SK-N-SH treated with all-trans-retinoic acid at 6 μM for 48 hours (cell line): ENCODE measurements at regions not wholly inside any gene's neighbourhood (a gene's known extent, or its start where the extent isn't known, plus 50 kb on each side); places are given as distances from the start of the nearest gene placed in this dataset.

ENCODE experiments used
- ATAC-seq: fragments of 200-7000 bp; cut with Tn5 transposase; 3 replicates; pipeline ENCODE4 v1.9.1; 2020; ENCODE audit warnings: mild to moderate bottlenecking, moderate library complexity
- ARNTL ChIP-seq: fragments of 450-650 bp; formaldehyde crosslinking; IDR thresholded peaks from 2 replicates; pipeline ENCODE4 v1.5.0; 2020; ENCODE audit warnings: low read depth, mild to moderate bottlenecking, moderate library complexity, borderline replicate concordance
- BACH2 ChIP-seq: fragments of 250-450 bp; sonication (Bioruptor Pico); IDR thresholded peaks from 2 replicates; pipeline ENCODE4 v1.9.0; 2021; ENCODE audit warnings: mild to moderate bottlenecking, borderline replicate concordance
- CREB5 ChIP-seq: fragments of 250-450 bp; sonication (Bioruptor Pico); IDR thresholded peaks from 2 replicates; pipeline ENCODE4 v1.5.1; 2020; ENCODE audit warnings: low read depth, mild to moderate bottlenecking, moderate library complexity
- CSDC2 ChIP-seq: fragments of 250-450 bp; sonication (Bioruptor Pico); IDR thresholded peaks from 2 replicates; pipeline ENCODE4 v1.5.0; 2020; ENCODE audit warnings: mild to moderate bottlenecking, moderate library complexity
- CSRNP3 ChIP-seq: fragments of 250-450 bp; sonication (Bioruptor Pico); IDR thresholded peaks from 2 replicates; pipeline ENCODE4 v1.5.1; 2021; ENCODE audit warnings: mild to moderate bottlenecking, moderate library complexity
- ESRRG ChIP-seq: fragments of 250-450 bp; sonication (Bioruptor Pico); IDR thresholded peaks from 2 replicates; pipeline ENCODE4 v1.6.1; 2021; ENCODE audit warnings: mild to moderate bottlenecking
- GLIS3 ChIP-seq: fragments of 250-450 bp; sonication (Bioruptor Pico); IDR thresholded peaks from 2 replicates; pipeline ENCODE4 v1.5.0; 2020; ENCODE audit warnings: mild to moderate bottlenecking, moderate library complexity
- ISL1 ChIP-seq: fragments of 250-450 bp; sonication (Bioruptor Pico); IDR thresholded peaks from 2 replicates; pipeline ENCODE4 v2.1.2; 2022; ENCODE audit warnings: mild to moderate bottlenecking, moderate library complexity
- OSR1 ChIP-seq: fragments of 250-450 bp; sonication (Bioruptor Pico); IDR thresholded peaks from 2 replicates; pipeline ENCODE4 v1.8.0; 2022; ENCODE audit warnings: moderate library complexity, mild to moderate bottlenecking, inconsistent platforms
- PATZ1 ChIP-seq: fragments of 250-450 bp; sonication (Bioruptor Pico); IDR thresholded peaks from 2 replicates; pipeline ENCODE4 v1.8.0; 2020; ENCODE audit warnings: mild to moderate bottlenecking, moderate library complexity, borderline replicate concordance
- POU6F1 ChIP-seq: fragments of 250-450 bp; sonication (Bioruptor Pico); IDR thresholded peaks from 2 replicates; pipeline ENCODE4 v1.8.0; 2021; ENCODE audit warnings: low read depth, mild to moderate bottlenecking, moderate library complexity, borderline replicate concordance
- PPARA ChIP-seq: fragments of 250-450 bp; sonication (Bioruptor Pico); IDR thresholded peaks from 2 replicates; pipeline ENCODE4 v1.5.0; 2020; ENCODE audit warnings: mild to moderate bottlenecking, borderline replicate concordance
- RARB ChIP-seq: fragments of 250-450 bp; sonication (Bioruptor Pico); IDR thresholded peaks from 2 replicates; pipeline ENCODE4 v1.8.0; 2021; ENCODE audit warnings: mild to moderate bottlenecking, moderate library complexity
- SNAI2 ChIP-seq: fragments of 250-450 bp; sonication (Bioruptor Pico); IDR thresholded peaks from 2 replicates; pipeline ENCODE4 v1.5.0; 2020; ENCODE audit warnings: mild to moderate bottlenecking, moderate library complexity
- TCF4 ChIP-seq: fragments of 250-450 bp; sonication (Bioruptor Pico); IDR thresholded peaks from 2 replicates; pipeline ENCODE4 v1.8.0; 2021; ENCODE audit warnings: mild to moderate bottlenecking, moderate library complexity, borderline replicate concordance
- TOX ChIP-seq: fragments of 250-450 bp; sonication (Bioruptor Pico); IDR thresholded peaks from 2 replicates; pipeline ENCODE4 v1.8.0; 2021; ENCODE audit warnings: mild to moderate bottlenecking, moderate library complexity, borderline replicate concordance
- TSHZ2 ChIP-seq: fragments of 250-450 bp; sonication (Bioruptor Pico); IDR thresholded peaks from 2 replicates; pipeline ENCODE4 v1.5.0; 2020; ENCODE audit warnings: mild to moderate bottlenecking, moderate library complexity
- ZC3H10 ChIP-seq: fragments of 250-450 bp; sonication (Bioruptor Pico); IDR thresholded peaks from 2 replicates; pipeline ENCODE4 v1.5.1; 2021; ENCODE audit warnings: mild to moderate bottlenecking, moderate library complexity
- ZFP3 ChIP-seq: fragments of 250-450 bp; sonication (Bioruptor Pico); IDR thresholded peaks from 2 replicates; pipeline ENCODE4 v1.5.0; 2020; ENCODE audit warnings: mild to moderate bottlenecking, moderate library complexity
- ZFP30 ChIP-seq: fragments of 450-650 bp; formaldehyde crosslinking; IDR thresholded peaks from 2 replicates; pipeline ENCODE4 v1.5.0; 2022; ENCODE audit warnings: mild to moderate bottlenecking, moderate library complexity
- ZNF565 ChIP-seq: fragments of 450-650 bp; formaldehyde crosslinking; conservative IDR thresholded peaks from 2 replicates; pipeline ENCODE4 v1.5.0; 2020; ENCODE audit warnings: low read depth, mild to moderate bottlenecking, moderate library complexity
- ZNF70 ChIP-seq: fragments of 450-650 bp; formaldehyde crosslinking; IDR thresholded peaks from 2 replicates; pipeline ENCODE4 v1.5.0; 2020; ENCODE audit warnings: mild to moderate bottlenecking, moderate library complexity
- ZNF8 ChIP-seq: fragments of 450-650 bp; formaldehyde crosslinking; IDR thresholded peaks from 2 replicates; pipeline ENCODE4 v1.5.0; 2020; ENCODE audit warnings: mild to moderate bottlenecking, moderate library complexity

GRCh38 chr13:78182813-78183212 is 264.2 kb upstream of the EDNRB start:
- no peak for ATAC-seq
- TF ChIP-seq ZFP3 (no peak), ZNF8 (CRISPR knock-in tag) (no peak), RARB (CRISPR knock-in tag) (no peak), OSR1 (CRISPR knock-in tag) (no peak), PPARA (no peak), CREB5 (CRISPR knock-in tag) (no peak), ZNF565 (CRISPR knock-in tag) (no peak), ESRRG (CRISPR knock-in tag) (no peak), CSRNP3 (CRISPR knock-in tag) (no peak), CSDC2 (CRISPR knock-in tag) (no peak), ZFP30 (CRISPR knock-in tag) (no peak), ZC3H10 (CRISPR knock-in tag) (no peak), POU6F1 (CRISPR knock-in tag) (no peak), BACH2 (CRISPR knock-in tag) (no peak), ISL1 (CRISPR knock-in tag) (no peak), SNAI2 (CRISPR knock-in tag) (no peak), PATZ1 (CRISPR knock-in tag) (no peak)
- TF ChIP-seq, all 23 proteins: peak for 0

GRCh38 chr13:78177306-78177705 is 258.7 kb upstream of the EDNRB start:
- TF ChIP-seq TSHZ2: no peak
- no peak for TF ChIP-seq POU6F1 (CRISPR knock-in tag)
- TF ChIP-seq ZC3H10 (CRISPR knock-in tag): no peak
- no peak for TF ChIP-seq ZNF565 (CRISPR knock-in tag)
- no peak for TF ChIP-seq ZNF8 (CRISPR knock-in tag)
- no peak for TF ChIP-seq GLIS3 (CRISPR knock-in tag)
- TF ChIP-seq ISL1 (CRISPR knock-in tag): no peak
- TF ChIP-seq TCF4 (CRISPR knock-in tag): no peak
- TF ChIP-seq ESRRG (CRISPR knock-in tag): no peak
- TF ChIP-seq PPARA: no peak
- TF ChIP-seq TOX (CRISPR knock-in tag): no peak
- TF ChIP-seq ZFP3: no peak
- TF ChIP-seq BACH2 (CRISPR knock-in tag): no peak
- no peak for TF ChIP-seq OSR1 (CRISPR knock-in tag)
- no peak for TF ChIP-seq ZFP30 (CRISPR knock-in tag)
- TF ChIP-seq CREB5 (CRISPR knock-in tag): no peak
- TF ChIP-seq RARB (CRISPR knock-in tag): no peak
- TF ChIP-seq ZNF70 (CRISPR knock-in tag): no peak
- no peak for TF ChIP-seq ARNTL
- no peak for TF ChIP-seq CSRNP3 (CRISPR knock-in tag)
- no peak for ATAC-seq
